Lung (tissue), 11 donors: ENCODE measurements at regions not wholly inside any gene's neighbourhood (a gene's known extent, or its start where the extent isn't known, plus 50 kb on each side); places are given as distances from the start of the nearest gene placed in this dataset.

Source experiments
- ATAC-seq: fragments of 200-7000 bp; cut with Tn5 transposase; one replicate; pipeline ENCODE4 v1.9.1; 2020; ENCODE audit warnings: moderate number of reproducible peaks; ENCODE audit not compliant: insufficient read depth, low FRiP score
- DNase-seq, 3 donors: peaks; one replicate each; pipeline ENCODE4 v3.0.0-alpha.2; 2013 to 2017
- H3K27ac ChIP-seq, 2 donors: one replicate each; pipeline ENCODE4 v1.5.1; 2013; ENCODE audit warnings: mild to moderate bottlenecking in 2 of 2, moderate library complexity in 2 of 2, control low read depth in 1 of 2, inconsistent platforms in 1 of 2, low read depth in 1 of 2, low read length in 1 of 2
- H3K27me3 ChIP-seq, 3 donors: one replicate each; pipeline ENCODE4 v1.5.1; 2013; ENCODE audit warnings: low read length in 2 of 3; ENCODE audit not compliant: control insufficient read depth in 3 of 3, insufficient read depth in 3 of 3
- H3K36me3 ChIP-seq, 4 donors: one replicate each; pipeline ENCODE4 v1.5.1; 2013; ENCODE audit warnings: low read length in 4 of 4, mild to moderate bottlenecking in 1 of 4, moderate library complexity in 1 of 4; ENCODE audit not compliant: control insufficient read depth in 4 of 4, insufficient read depth in 4 of 4
- H3K4me1 ChIP-seq, 5 donors: one replicate each; pipeline ENCODE4 v1.5.1; 2013; ENCODE audit warnings: low read length in 5 of 5, mild to moderate bottlenecking in 2 of 5, moderate library complexity in 1 of 5; ENCODE audit not compliant: control insufficient read depth in 5 of 5, insufficient read depth in 5 of 5
- H3K4me3 ChIP-seq: one replicate; pipeline ENCODE4 v1.5.1; 2013; ENCODE audit warnings: mild to moderate bottlenecking, control low read depth, moderate library complexity
- H3K9ac ChIP-seq, 2 donors: one replicate each; pipeline ENCODE4 v1.5.1; 2013; ENCODE audit warnings: low read length in 2 of 2, control low read depth in 1 of 2; ENCODE audit not compliant: insufficient read depth in 1 of 2
- H3K9me3 ChIP-seq, 4 donors: one replicate each; pipeline ENCODE4 v1.5.1; 2013; ENCODE audit warnings: low read length in 3 of 4, mild to moderate bottlenecking in 1 of 4, moderate library complexity in 1 of 4; ENCODE audit not compliant: control insufficient read depth in 4 of 4, insufficient read depth in 3 of 4
- WGBS, 2 donors: extraction: QIAGEN DNeasy Blood & Tissue Kit; methylation state at CpG; one replicate each; pipeline ENCODE4 v1.1.7; 2013; 5-methylcytosine and 5-hydroxymethylcytosine counted together
- TF ChIP-seq, protein P1 (sequence below): IDR thresholded peaks from 2 replicates; pipeline ENCODE4 v1.5.1; 2012; ENCODE audit warnings: mild to moderate bottlenecking; ENCODE audit errors: control extremely low read depth, extremely low read depth
- donor health status: control.
- donor health status: control.
- donor health status: Bipolar disorder and iron deficiency.
- donor health status: healthy.
- donor health status: DM: yes; HTN: yes; CAD: no.

DNA sequence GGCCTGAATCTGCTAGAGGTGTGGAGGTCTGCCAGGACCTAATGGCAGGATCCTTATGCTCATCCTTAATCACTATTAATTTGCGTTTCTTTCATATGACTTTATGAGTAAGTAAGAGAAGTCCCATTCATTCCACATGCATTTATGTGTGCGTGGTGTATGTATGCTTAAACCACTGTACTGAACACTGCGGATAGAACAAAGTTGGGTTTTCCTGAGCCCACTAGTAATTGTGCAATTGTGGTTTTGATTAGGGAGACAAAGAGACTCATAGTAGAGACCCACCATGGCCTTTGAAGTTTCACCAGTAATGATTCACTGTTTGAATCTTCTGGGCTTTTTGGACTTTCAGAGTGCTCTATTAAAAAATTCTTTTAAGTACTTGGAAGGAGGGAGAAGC, 498.5 kb upstream of the DIPK2B start:
- TF ChIP-seq, protein P1, sequence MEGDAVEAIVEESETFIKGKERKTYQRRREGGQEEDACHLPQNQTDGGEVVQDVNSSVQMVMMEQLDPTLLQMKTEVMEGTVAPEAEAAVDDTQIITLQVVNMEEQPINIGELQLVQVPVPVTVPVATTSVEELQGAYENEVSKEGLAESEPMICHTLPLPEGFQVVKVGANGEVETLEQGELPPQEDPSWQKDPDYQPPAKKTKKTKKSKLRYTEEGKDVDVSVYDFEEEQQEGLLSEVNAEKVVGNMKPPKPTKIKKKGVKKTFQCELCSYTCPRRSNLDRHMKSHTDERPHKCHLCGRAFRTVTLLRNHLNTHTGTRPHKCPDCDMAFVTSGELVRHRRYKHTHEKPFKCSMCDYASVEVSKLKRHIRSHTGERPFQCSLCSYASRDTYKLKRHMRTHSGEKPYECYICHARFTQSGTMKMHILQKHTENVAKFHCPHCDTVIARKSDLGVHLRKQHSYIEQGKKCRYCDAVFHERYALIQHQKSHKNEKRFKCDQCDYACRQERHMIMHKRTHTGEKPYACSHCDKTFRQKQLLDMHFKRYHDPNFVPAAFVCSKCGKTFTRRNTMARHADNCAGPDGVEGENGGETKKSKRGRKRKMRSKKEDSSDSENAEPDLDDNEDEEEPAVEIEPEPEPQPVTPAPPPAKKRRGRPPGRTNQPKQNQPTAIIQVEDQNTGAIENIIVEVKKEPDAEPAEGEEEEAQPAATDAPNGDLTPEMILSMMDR, result no peak
- no peak overlapping the region for H3K4me3 ChIP-seq
- peaks cover 0 to 3% (median 2%) of the 10 kb centered on the region in 5 donors for H3K4me1 ChIP-seq
- H3K9ac ChIP-seq, result no peak overlapping the region
- no peaks in the 10 kb centered on the region for H3K36me3 ChIP-seq
- 58 to 74% methylated on average over 3 of the region's 3 CpGs for WGBS, 2 donors
- no peaks in the 10 kb centered on the region for H3K27me3 ChIP-seq
- ATAC-seq (no peak), DNase-seq (no peak)
- H3K9me3 ChIP-seq, result peaks cover 0 to 2% (median 0%) of the 10 kb centered on the region in 4 donors
- H3K27ac ChIP-seq, result no peak overlapping the region

DNA sequence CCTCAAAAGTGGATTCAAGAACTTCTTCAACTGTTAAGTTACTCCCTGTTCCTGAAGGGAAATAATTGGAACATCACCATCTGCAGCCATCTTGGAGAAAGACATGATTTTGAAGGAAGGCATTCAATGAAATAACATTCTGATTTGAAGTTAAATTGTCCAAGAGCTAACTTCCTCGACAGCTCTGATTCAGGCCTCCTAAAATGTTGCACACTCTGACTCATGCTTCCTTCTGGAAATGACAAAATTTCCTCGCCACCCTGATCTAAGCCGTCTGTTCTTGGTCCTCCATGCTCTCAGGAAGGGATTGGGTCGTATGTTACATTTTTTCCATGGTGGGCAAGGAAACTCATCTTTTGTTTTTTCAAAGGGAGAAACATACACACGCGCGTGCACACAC, 496.9 kb upstream of the DIPK2B start:
- Histone ChIP-seq H3K27me3 (no peaks in the 10 kb centered on the region), H3K9me3 (peaks cover 0 to 3% (median 0%) of the 10 kb centered on the region in 4 donors), H3K27ac (no peak overlapping the region), H3K36me3 (no peaks in the 10 kb centered on the region), H3K4me3 (no peak overlapping the region), H3K4me1 (peaks cover 0 to 3% (median 2%) of the 10 kb centered on the region in 5 donors), H3K9ac (no peak overlapping the region)
- no peak for DNase-seq
- 42 to 44% methylated on average over 7 of the region's 7 CpGs for WGBS, 2 donors
- TF ChIP-seq, protein P1, result no peak
- ATAC-seq, result no peak

DNA sequence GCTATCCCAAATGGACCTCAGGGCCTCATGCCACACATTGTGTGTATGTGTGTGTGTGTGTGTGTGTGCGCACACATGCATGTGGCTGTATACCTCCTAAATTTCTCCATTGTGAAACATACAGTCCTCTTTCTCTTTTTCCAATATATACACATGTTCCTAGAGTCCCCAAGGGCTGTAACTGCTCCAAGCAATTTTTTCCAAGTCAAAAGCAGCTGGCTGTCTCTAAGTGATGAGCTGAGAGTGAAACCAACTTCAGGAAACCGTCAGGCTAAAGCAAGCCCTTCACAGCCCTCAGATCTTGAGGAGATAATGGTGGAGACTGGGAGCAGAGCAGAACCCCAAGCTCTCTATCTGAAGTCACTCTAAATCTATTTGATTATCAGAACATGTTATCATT, 496.1 kb upstream of the DIPK2B start:
- WGBS, 2 donors, result 66 to 74% methylated on average over 2 of the region's 2 CpGs
- no peak overlapping the region for H3K9ac ChIP-seq
- H3K9me3 ChIP-seq, result peaks cover 0 to 5% (median 0%) of the 10 kb centered on the region in 4 donors
- ATAC-seq (no peak), DNase-seq (no peak)
- H3K4me1 ChIP-seq, result peaks cover 0 to 3% (median 2%) of the 10 kb centered on the region in 5 donors
- no peaks in the 10 kb centered on the region for H3K27me3 ChIP-seq
- H3K4me3 ChIP-seq, result no peak overlapping the region
- H3K27ac ChIP-seq, result no peak overlapping the region
- TF ChIP-seq, protein P1, result no peak
- no peaks in the 10 kb centered on the region for H3K36me3 ChIP-seq

DNA sequence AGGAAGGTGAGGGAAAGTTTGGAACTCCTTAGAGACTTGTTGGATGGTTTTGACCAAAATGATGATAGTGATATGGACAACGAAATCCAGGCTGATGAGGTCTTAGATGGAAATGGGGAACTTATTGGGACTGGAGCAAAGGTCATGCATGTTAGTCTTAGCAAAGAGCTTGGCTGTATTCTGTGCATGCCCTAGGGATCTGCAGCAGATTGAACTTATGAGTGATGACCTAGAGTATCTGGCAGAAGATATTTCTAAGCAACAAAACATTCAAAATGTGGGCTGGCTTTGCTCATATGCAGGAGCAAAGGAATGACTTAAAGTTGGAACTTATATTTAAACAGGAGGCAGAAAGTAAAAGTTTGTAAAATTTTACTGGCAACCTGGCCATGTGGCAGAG, 489.3 kb upstream of the DIPK2B start:
- no peak overlapping the region for H3K4me3 ChIP-seq
- no peak for DNase-seq
- no peak for ATAC-seq

More for the DNA sequence above, 489.3 kb upstream of the DIPK2B start:
- Histone ChIP-seq H3K27ac (no peak overlapping the region), H3K27me3 (peaks cover 0 to 5% (median 4%) of the 10 kb centered on the region in 3 donors), H3K4me1 (no peaks in the 10 kb centered on the region), H3K9me3 (peaks cover 0 to 5% (median 0%) of the 10 kb centered on the region in 4 donors), H3K36me3 (no peaks in the 10 kb centered on the region), H3K9ac (no peak overlapping the region)
- 60 to 76% methylated on average over 1 of the region's 1 CpG for WGBS, 2 donors
- TF ChIP-seq, protein P1, result no peak
